ENCODE measurements at regions not wholly inside any gene's neighbourhood (a gene's known extent, or its start where the extent isn't known, plus 50 kb on each side); places are given as distances from the start of the nearest gene placed in this dataset.

DNA sequence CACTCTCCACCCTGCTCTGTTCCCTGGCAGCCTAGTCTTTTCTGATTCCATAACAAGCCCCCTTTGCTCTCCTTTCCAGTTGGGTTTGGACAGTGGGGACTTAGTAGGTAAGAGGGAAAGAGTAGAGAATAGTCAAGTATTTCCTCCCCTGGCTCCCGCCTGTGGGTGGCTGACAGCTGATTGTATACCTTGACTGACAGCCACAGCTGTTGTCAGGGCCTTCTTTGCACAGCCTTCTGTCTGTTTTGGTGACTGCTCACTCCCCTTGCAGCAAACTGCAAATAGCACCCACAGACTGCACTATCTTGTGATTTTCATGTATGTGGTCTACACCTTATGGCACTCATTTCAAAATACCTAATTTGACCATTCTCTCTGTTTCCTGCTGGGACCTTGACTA, 486.3 kb downstream of the ACTR3B start:
- no peak for DNase-seq

DNA sequence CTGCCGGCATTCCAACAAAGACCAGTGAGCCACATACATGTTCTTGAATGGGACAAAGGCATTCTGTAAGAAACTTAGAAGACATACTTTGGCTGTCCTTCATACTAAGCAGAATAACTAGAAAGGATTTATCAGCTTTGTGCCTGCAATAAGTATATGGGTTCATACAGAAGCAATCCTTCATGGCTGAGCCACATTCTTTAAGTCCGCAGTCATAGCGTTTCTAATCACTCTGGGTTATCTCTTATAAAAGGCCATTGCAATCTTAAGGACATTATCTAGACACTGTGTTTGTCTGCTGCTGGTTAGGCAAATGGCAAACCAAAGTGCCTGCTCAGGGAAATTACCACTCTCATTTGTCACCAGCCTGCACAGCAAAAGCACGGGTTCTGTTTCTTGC, 488.4 kb downstream of the ACTR3B start:
- DNase-seq, result no peak

DNA sequence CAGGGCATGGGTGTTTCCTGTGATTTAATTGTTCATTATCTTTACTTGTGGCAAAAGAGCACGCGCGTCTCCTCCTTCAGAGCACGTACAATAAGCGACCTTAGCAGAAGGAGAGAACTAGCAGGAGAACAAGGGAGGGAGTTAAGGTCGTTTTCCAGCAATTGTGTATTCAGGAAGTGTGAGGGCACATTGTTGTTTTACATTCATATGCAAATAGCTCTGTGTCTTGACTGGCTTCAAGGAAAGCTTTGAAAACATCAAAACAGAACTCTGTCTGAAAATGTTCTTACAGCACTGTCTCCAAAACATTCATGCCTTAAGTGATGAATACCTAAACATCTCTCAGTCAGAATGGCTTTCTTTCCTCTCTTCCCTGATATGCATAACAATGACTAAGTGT, 499.1 kb downstream of the ACTR3B start:
- no peak for DNase-seq

DNA sequence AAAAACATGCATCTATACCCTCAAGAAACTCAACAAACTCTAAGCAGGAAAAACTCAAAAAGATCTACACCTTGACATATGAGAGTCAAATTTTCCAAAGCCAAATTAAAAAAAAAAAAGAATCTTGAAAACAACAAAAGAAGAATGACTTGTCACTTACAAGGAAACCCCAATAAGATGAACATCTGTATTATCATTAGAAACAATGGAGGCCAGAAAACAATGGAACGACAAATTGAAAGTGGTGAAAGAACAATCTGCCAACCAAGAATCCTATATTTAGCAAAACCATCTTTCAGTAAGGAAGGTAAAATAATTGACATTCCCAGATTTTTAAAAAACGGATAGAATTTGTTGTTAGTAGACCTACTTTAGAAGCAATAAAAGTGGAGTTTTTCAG, 516.8 kb downstream of the ACTR3B start:
- DNase-seq, result no peak

DNA sequence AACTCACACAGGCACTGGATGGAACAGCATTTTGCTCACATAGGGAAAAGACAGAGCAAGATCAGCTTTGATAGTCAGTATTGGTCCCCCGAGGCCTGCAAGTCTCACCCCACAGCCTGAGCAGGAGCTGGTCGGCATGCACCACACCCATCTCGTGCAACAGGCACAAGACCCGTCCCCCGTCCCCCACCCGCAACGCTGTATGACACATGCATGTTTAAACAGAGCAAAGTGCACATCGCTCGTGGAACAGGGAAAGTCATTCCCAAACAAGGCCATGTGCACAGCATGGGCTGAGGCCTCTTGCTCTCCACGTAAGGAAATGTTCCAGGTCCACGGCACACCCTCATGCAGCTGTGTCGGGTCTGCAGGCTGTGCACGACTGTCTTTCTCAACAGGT, 527.2 kb downstream of the ACTR3B start:
- DNase-seq, result no peak

DNA sequence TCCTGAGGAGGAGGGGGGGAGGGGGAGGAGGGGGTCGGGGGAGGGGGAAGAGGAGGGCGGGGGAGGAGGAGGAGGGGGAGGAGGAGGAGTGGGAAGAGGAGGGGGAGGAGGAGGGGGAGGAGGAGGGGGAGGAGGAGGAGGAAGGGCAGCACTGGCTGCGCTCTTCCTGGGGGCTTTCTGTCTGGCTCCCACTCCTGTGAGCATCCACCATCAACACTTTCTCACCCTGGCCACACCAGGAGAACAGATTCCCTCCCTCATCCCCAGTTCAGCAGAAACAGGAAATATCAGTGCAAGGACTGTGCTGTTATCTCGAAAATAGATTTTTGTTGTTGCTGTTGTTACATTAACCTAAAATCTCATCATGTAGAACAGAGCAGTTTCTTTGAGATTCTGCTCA, 530.5 kb downstream of the ACTR3B start:
- DNase-seq, result no peak

DNA sequence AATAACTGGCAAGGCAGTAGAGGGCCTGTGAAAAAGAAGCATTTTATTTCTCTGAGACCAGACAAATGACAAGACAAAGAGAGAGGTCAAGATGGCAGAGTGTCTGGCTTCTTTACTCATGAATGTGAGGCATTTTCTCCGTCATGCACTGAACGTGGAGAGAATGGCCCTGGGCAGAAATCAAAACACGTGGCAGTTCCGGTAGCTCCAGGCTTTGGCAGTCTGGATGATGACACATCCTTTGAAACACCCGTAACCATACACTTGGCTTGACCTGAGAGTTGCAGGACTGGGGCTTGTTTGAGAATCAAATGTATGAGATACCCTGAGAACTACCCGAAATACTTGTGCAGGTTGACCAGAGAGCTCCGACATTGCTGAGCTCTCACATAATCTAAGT, 537.6 kb downstream of the ACTR3B start:
- DNase-seq, result no peak

DNA sequence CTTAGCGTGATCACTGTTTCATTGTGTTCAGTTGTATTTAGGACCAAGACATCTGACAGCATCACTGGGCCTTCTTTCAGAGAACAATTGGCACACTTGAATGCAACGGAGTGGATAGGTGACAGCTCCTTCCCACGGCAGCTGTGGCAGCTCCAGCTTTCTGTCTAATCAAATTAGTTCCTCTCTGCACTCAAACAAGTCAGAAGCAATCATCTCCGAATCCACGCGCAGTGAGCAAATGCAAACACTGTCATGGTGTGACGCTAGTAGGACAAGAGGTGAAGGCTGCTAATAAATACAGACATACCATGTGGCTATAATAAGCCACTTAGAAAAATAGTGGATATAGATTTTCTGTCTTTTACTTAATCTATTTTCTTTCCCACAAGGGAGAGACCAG, 542.4 kb downstream of the ACTR3B start:
- no peak for DNase-seq

DNA sequence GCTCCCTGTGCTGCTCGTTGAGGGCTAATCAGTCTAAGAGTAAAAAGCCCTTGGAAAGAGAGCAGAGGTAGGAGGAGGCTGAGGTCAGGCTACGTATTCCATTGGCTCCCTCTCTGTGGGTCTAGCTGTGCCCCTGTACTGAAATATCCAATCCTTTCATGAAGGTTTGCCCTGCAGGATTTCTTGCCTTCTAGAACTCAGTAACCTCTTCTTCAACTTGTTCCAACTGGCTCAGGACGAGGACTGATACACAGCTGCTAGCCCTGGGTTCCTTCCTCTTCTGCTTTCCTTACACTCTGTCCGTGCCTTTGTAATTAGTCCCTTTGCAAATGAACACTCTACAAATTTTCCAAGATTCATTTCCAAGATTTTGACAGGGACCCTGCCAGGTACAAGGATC, 560.5 kb downstream of the ACTR3B start:
- DNase-seq, result no peak

DNA sequence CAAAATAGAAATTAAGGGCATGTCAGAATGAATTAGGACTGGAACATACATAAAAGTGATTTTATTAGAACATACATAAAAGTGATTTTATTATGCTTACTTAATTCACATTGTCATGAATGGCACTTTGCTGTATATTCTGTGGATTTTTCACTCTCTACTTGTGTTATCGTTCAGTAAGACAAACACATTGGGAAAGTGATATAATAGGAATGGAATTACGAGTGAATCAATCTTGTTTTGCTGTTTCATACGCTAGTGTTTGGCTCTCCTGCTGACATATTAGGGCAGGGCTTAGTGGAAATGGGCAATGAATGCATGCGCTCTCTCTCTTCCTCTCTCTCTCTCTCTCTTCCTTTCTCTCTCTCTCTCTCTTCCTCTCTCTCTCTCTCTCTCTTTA, 561.1 kb downstream of the ACTR3B start:
- no peak for DNase-seq

DNA sequence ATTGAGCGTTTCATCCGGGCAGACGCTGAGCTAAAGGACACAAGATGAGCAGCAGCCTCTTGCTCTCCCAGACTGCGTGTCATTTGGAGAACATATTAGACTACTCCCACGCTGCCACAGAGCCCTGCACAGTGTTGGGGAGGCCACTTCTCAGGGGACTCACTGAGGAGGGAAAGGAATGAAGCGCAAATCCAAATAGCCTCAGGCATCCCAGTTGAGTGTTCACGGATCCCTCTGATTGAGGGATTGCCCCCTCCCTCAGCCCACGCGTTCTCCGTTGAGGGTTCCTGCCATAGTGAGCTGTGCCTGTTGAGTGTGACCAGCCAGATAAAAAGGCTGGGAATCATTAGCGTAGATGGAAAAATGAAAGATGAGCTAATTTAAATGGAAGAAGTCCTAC, 563.4 kb downstream of the ACTR3B start:
- no peak for DNase-seq

DNA sequence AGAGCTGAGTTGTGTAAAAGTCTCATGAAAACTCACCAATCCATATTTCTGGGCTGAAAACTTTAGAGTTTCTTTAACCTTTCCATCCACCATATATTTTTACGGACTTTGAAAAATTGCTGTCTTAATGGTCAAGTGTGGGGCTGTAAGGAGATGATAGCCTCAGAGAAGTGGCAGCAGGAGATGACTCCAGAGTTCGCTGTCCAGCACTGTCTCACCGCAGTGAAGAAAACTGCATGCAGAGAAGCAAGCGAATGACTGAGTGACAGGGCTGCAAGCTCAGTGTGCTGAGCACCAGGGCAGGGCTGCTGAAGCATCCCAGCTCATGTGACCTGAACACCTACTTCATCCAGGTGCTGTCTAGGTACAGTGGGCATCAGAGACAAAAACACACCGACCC, 564.5 kb downstream of the ACTR3B start:
- no peak for DNase-seq

DNA sequence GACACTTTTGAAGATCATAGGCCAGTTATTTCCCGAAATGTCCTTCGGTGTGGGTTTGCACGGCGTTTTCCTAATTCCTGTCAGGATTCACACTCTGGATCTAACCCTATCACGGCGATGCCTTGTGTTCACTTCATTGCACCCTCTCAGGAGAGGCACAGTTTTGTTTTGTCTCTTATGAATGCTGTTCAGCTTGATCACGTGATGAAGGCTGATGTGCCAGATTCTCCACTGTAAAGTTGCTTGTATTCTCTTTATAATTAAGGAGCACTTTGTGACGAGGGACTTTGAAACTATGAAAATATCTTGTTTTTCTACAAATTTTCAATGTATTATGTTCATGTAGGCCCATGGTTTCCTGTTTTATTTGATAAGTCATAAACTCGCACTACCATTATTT, 568.1 kb downstream of the ACTR3B start:
- DNase-seq, result no peak

DNA sequence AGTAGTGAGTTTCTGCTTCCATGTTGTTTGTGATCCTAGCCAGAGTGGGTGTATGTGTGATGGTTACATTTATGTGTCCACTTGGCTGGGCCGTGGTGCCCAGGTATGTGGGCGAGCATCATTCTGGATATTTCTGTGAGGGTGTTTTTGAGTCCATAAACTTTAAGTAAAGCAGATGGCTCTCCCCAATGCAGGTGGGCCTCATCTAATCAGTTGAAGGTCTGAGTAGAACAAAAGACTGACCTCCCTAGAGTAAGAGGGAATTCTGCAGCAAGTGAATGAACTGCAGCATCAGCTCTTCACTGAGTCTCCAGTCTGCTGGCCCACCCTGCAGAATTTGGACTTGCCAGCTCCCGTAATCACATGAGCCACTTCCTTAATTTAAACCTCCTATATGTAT, 571.9 kb downstream of the ACTR3B start:
- DNase-seq, result no peak

DNA sequence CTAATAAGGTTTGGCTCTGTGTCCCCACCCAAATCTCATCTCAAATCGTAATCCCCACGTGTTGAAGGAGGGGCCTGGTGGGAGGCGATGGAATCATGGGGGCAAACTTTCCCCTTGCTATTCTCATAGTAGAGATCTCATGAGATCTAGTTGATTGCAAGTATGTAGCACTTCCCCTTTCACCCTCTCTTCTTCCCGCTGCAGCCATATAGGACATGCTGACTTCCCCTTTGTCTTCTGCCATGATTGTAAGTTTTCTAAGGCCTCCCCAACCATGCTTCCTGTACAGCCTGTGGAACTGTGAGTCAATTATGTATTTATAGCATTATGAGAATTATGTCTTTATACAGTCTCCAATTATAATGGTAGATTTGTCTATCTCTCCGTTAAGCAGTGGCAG, 594.5 kb downstream of the ACTR3B start:
- no peak for DNase-seq

DNA sequence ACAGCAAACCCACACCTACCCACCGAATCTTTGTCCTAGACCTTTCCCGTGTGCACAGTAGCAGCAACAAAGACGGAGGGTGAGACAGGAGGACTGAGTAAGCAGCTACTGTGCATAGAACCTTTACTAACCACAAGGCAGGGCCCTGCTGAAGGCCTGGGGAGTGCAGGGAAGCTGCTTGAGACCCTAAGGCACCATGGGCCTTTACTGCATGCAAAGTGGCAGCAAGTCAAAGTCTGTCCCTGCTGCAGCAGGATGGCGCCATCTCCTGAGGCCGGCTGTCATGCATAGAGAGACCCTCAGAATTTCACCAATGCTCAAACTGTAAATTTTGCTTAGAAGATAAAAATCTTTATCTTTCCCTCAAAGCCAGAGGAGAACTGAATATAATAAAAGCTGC, 610.5 kb downstream of the ACTR3B start:
- no peak for DNase-seq

DNA sequence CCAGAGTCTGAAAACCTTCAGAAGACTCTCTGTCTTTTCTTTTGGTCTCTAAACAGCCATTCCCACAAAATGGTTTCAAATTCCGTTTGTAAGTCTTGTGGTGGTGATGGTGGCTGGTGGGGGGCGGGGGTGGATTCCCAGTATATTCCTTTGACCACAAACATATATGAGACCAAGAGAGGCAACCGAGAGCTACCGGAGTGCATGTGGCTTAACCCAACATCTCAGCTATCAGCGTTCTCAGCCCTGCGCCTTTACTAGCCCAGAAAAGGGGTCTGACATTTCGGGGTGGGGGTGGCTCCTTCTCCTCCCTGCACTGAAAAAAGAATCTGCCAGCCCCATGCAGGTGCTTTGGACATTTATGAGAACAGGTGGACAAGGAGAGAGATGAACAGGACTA, 621.1 kb downstream of the ACTR3B start:
- DNase-seq, result no peak

DNA sequence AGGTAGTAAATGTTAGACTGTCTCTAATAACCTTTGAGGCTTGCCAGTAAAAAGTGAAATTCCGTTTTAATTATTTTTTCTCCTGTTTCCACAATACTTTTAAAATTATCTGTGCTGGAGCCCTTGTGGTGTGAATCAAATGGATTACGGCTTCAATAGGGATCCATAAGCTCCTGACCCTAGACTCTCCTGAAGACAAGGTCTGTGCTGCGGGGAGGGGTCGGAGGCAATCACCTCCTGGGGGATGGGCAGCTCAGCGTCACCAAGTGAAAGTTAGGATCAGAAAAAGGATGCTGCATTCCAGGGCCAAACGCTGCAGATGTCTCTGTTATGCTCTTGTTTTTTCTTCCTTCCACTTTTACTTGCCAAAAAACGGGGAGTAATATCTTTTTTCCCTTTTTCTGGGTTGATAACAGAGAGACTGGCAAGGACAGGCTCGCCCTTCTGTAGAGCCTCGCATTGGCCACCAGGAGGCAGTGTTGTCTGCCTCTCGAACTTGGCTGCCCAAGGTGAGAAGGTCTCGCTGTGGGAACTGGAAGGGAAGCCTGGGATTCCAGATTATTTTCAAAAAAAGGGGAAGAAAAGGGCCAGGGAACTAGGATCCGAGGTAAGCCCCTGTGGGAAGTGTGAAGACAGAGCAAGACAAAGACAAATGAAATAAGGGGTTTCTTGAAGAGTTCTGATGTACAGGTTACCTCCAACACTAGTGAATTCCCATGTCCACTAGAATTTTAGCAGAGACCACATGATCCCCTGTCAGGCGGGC, 621.9 kb downstream of the ACTR3B start:
- peak; percentile 28 for DNase-seq

DNA sequence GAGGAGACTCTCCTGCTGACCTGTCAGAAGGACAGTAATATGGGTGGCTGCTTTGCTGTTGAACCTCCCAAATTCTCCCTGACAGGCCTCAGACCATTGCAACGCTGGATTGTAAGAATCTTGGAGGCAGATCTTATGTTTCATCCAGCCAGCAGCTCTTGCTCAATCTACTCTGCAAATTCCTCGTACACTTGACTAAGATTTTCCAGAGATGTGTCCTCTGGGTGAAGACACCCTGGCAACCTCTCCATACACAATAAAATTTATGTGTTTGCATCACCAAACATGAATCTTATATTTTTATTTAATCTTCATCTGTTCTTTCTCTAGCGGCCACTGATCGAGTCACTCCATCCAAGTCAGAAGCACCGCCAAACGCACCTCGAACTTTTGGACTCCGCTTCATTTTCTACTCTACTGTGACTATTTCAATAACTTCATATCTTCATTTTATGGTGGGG, 623.1 kb downstream of the ACTR3B start:
- DNase-seq, result no peak

DNA sequence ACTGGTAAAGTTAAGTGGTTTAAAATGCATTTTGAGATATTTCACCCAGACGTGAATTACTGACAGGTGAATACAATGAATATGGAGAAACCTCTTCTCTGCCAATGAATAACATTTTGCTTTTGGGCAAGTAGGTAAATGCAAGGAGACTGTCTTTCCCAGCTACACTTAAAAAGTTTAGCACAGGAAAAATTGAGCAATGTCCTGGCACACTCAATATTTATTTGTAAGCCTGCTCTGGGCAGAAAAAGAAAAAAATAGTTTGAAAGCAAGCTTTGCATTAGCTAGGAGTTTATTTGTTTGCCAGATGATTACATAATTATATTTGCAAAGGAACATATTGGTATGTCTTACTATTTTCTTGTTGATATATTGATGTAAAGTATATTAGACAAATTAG, 624.2 kb downstream of the ACTR3B start:
- DNase-seq, result no peak

DNA sequence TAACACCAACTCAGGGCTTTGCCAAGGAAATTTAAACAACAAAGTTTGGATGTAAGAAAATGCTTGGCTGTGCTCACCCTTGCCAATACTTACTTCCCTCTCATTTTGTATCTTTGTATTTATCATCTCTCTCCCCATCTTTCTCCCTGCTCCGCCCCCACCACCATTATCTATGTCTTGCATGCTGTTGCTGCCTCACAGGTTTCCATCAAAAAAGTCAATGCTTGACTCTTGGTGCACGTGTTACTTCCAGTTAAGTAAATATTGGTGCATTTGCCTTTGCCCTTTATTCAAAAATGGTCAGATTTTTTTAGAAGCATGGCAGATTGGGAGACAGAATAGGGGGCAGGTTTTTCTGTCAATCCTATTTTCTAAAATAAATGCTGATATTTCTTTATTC, 626.0 kb downstream of the ACTR3B start:
- DNase-seq, result no peak

DNA sequence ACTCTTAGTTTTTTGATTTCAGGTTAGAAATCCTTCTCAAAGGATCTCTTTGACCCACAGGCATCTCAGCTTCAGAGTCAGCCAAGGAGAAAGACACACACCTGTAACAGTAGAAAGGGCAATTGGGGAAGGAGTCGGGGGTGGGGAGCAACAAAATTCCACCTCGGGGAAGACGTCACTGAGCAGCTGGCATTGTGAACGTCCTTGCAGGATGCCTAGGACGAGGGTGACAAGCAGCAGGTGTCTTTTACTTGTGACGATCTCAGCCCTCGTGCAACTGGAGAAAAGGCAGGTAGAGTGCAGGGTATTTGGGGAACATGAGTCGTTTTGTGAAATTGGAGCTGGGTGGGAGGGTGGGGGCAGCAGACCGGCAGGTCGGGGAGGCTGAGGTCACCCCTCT, 627.0 kb downstream of the ACTR3B start:
- DNase-seq, result no peak

DNA sequence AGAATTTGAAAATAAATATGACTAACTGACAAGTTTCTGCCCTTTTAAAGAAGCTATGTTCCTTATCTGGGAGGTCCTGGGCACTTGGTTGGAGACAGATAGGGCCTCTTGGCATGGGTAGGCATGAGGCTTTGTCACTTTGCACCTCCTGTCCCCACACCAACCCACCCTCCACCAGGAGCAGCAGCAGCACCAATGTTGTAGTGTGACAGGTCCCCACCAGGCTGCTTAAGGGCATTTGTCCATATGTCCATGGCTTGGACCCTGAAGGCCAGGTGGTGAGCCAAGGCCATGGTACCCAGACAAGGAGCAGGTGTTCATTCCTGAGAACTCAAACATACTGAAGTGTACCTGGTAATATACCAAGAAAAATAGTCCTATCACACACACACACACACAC, 629.1 kb downstream of the ACTR3B start:
- DNase-seq, result no peak

DNA sequence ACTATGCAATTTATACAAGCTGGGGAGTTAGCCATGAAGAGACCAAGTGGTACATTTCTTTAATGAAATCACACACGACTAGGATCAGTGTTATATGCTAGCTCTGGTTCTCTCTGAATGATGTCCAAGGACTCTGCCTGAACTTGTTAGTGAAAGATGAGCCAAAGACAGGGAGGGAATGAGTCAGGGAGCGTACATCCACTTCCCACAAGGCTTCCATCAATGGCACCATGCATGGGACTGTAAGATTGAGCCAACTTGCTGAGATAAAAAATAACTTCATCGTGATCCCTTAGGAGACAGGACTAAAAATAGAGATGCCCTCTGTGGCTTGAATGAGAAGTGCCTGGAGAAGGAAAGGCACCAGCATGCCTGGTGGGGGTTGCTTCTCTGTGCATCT, 629.7 kb downstream of the ACTR3B start:
- no peak for DNase-seq

DNA sequence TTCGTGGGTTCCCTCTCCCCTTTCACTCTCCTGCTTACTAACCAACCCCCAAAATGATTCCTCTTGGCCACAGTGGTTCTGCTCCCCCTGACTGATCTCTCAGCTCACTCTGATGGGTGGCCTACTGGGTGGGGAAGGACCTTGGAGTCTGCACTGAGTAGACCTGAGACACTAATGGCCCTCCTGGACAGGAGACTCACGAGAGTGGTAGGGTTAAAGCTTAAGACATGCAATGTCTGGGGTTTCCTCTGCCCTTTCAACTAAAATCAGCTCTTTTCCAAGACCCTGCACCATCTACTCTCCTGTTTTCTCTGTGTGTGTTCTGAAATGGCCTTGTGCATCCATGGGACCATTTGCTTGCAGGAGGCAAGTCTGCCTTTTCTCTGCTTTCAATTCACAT, 631.4 kb downstream of the ACTR3B start:
- no peak for DNase-seq

DNA sequence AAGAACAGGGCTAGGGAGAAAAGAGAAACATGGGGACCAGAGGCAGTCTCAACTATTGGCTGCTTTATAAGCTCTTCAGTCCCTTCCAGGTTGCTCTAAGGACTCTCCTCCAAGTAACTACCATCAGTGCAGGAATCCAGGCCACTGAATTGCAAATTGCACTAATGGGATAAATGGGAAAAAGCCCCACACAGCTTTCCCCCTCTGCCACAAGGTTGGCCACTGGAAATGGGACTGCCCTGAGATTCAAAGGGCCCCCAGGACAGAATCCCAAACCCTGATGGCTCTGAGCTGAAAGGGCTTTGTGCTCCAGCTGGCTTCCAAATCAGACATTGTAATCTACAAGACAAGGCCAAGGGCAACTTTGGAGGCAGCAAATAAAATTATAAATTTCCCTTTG, 633.2 kb downstream of the ACTR3B start:
- no peak for DNase-seq

All from DMS153 (cell line).